Brain microvascular endothelial cell (primary cell): ENCODE measurements at regions not wholly inside any gene's neighbourhood (a gene's known extent, or its start where the extent isn't known, plus 50 kb on each side); places are given as distances from the start of the nearest gene placed in this dataset.
"Not testable (repeated sequence)": the region's sequence is repeated elsewhere in the genome, so short reads cannot be mapped to it uniquely, and the experiment has no call there.

ENCODE experiments used
- DNase-seq: peaks from one replicate; pipeline ENCODE4 v3.0.0-alpha.2; 2020
- H3K27ac ChIP-seq: fragments of 250-450 bp; sonication (Bioruptor Pico); 2 replicates; pipeline ENCODE4 v1.5.1; 2020; ENCODE audit warnings: mild to moderate bottlenecking, moderate library complexity
- H3K27me3 ChIP-seq: fragments of 250-450 bp; sonication (Bioruptor Pico); replicated peaks from 2 replicates; pipeline ENCODE4 v1.5.1; 2020; ENCODE audit warnings: mild to moderate bottlenecking
- H3K36me3 ChIP-seq: fragments of 250-450 bp; sonication (Bioruptor Pico); replicated peaks from 2 replicates; pipeline ENCODE4 v1.5.1; 2020; ENCODE audit warnings: mild to moderate bottlenecking
- H3K4me3 ChIP-seq: 2 replicates; pipeline ENCODE4 v1.5.1; 2011; ENCODE audit warnings: low read depth, mild to moderate bottlenecking, control low read depth, low read length, moderate library complexity
- CTCF ChIP-seq: IDR thresholded peaks from 2 replicates; pipeline ENCODE4 v1.5.1; 2011; ENCODE audit warnings: low read depth, mild to moderate bottlenecking, moderate library complexity, low read length, control low read depth, inconsistent platforms; ENCODE audit errors: missing control alignments
- in situ Hi-C: cut with HindIII; loops from 2 replicates; pipeline ENCODE4 v1.10.0; 2017; ENCODE audit warnings: low sequenced_read_pairs, low pct_ligation_motif_present

DNA sequence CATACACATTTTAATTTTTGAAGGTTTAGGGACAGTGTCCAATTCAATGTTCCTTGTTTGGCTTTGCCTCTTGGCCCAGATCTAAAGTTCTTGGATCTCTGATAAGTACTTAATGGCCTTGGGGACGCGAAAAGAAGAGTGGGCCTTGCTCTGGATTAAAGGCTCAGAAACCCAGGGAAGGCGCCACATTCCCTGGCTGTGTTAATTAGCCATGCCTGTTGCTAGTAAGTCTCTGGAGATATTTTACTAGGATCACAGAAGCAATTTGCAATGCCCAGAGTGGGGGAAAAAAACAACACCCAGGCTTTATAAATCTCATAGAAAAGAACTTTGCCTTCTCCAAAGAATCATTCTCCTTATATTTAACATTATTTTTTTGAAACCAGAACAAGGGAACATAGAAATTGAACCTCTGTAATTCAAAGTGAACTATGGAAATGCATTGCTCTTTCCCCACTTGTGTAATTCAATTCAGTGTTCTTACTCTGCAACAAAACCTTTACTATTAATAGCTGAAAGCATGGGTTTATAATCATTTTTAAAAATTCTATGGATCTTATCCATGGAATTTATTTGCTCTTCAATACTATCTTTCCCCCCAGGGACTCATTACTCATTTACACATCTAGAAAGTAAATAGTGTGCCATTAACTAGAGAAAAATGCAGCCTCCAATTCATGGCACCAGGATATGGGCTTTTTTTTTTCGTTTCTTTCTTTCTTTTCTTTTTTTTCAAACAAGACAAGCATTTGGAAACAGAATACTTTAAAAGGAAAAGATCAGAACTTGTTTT, 172.2 kb upstream of the ANKRD55 start:
- no peak for TF ChIP-seq CTCF
- no peak overlapping the region for H3K4me3 ChIP-seq
- no peak for DNase-seq

GRCh38 chr5:56402266-56403220, 169.4 kb upstream of the ANKRD55 start:
- Histone ChIP-seq H3K4me3 (no peak overlapping the region), H3K27ac (no peak overlapping the region), H3K36me3 (no peaks in the 10 kb centered on the region), H3K27me3 (no peaks in the 10 kb centered on the region)
- no peak for DNase-seq
- in situ Hi-C loops, result no loop called here
- no peak for TF ChIP-seq CTCF

More for the DNA sequence above, 172.2 kb upstream of the ANKRD55 start:
- in situ Hi-C loops, result no loop called here
- no peaks in the 10 kb centered on the region for H3K27me3 ChIP-seq
- no peak overlapping the region for H3K27ac ChIP-seq
- H3K36me3 ChIP-seq, result no peaks in the 10 kb centered on the region

GRCh38 chr5:56397796-56398195, 164.7 kb upstream of the ANKRD55 start:
- DNase-seq, H3K27me3 ChIP-seq, H3K4me3 ChIP-seq, H3K27ac ChIP-seq, in situ Hi-C loops, H3K36me3 ChIP-seq: not testable (repeated sequence)

DNA sequence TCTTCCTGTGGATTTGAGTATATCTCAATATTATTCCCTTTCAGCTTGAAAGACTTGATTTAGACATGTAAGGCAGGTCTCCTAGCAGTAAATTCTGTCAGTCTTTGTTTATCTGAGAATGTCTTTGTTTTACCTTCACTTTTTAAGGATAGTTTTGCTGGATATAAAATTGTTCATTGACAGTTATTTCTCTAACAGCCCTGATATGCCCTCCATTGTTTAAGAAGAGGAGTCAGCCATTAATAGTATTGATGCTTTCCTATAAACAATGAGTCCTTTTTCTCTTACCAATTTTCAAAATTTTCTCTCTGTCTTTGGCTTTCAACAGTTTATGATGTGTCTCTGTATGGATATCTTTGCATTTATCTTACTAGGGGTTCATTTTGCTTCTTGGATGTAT, 163.5 kb upstream of the ANKRD55 start:
- no peaks in the 10 kb centered on the region for H3K27me3 ChIP-seq
- no peak overlapping the region for H3K27ac ChIP-seq
- H3K36me3 ChIP-seq, result no peaks in the 10 kb centered on the region
- in situ Hi-C loops, result no loop called here
- H3K4me3 ChIP-seq, result no peak overlapping the region
- TF ChIP-seq CTCF, result no peak
- no peak for DNase-seq

DNA sequence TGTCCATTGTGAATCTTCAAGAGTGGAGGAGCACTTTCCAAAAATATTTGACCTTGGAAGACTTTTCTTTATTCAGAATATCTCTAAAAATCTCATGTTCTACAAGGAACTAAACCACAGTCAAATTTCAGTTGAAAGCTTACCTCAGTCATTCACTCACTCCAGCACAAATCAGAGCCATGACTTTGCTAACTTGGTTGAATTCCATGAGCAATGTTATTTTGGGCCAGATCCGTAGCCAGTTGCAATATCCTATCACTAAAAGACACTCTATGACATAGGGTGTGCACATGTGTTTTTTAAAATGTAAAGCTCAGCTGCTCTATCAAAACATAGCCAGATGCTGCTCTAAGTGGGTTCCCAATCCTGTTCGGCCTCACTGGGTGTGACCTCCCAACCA, 156.1 kb upstream of the ANKRD55 start:
- Histone ChIP-seq H3K27me3 (no peaks in the 10 kb centered on the region), H3K4me3 (no peak overlapping the region), H3K36me3 (no peaks in the 10 kb centered on the region), H3K27ac (no peak overlapping the region)
- no peak for TF ChIP-seq CTCF
- in situ Hi-C loops, result no loop called here
- no peak for DNase-seq
